ENCODE measurements at regions not wholly inside any gene's neighbourhood (a gene's known extent, or its start where the extent isn't known, plus 50 kb on each side); places are given as distances from the start of the nearest gene placed in this dataset.

DNA sequence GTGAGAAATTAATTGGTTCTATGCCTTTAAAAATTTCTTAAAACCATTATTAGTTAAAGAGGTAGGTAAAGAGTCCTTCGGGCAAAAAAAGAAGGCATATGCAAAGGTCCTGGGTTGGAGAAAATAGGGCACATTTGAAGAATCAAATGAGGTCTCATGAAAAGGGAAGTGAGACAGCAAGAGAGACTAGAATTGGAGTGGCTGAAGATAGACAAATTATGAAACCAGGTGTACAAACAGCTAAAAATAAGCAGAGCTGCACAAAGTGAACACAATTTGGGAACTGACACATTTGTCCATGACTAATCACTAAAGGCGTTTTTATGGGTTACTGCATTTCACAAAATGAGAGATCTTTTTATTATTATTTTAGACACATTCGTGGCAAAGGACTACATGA is 581.2 kb downstream of the PYDC2 start:
- TF ChIP-seq CTCF (IDR thresholded peaks at IDR 0.05; ENCODE audit: insufficient read depth, low read depth, low read length) (no peak), EZH2 (IDR thresholded peaks at IDR 0.05; ENCODE audit: insufficient read depth, low read length) (no peak)
